C4-2B (cell line): ENCODE measurements at regions not wholly inside any gene's neighbourhood (a gene's known extent, or its start where the extent isn't known, plus 50 kb on each side); places are given as distances from the start of the nearest gene placed in this dataset.

Experiments used
- ZFX ChIP-seq: fragments of 450-650 bp; IDR thresholded peaks from 2 replicates; pipeline ENCODE4 v1.6.1; 2017
- TF ChIP-seq, protein P1 (sequence below): fragments of 450-650 bp; conservative IDR thresholded peaks from 2 replicates; pipeline ENCODE4 v1.5.1; 2017; ENCODE audit warnings: mild to moderate bottlenecking

DNA sequence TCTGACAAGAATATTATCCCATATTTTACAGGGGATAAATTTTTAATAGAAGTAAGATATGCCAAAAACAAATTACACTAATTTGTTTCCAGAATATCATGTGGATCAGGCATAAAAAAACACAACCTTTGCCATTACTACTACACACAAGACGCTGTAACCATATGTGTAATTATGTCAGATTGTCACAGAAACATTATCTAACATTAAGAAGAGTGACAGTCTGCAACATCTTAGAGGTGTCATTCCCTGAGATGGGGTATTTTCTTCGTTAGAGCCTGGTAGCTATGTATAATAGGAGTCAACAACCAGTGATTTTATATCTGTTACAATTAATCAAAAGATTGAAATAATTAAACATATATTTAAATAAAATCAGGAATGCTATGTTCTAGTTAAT is 518.9 kb downstream of the RERGL start:
- TF ChIP-seq, protein P1, sequence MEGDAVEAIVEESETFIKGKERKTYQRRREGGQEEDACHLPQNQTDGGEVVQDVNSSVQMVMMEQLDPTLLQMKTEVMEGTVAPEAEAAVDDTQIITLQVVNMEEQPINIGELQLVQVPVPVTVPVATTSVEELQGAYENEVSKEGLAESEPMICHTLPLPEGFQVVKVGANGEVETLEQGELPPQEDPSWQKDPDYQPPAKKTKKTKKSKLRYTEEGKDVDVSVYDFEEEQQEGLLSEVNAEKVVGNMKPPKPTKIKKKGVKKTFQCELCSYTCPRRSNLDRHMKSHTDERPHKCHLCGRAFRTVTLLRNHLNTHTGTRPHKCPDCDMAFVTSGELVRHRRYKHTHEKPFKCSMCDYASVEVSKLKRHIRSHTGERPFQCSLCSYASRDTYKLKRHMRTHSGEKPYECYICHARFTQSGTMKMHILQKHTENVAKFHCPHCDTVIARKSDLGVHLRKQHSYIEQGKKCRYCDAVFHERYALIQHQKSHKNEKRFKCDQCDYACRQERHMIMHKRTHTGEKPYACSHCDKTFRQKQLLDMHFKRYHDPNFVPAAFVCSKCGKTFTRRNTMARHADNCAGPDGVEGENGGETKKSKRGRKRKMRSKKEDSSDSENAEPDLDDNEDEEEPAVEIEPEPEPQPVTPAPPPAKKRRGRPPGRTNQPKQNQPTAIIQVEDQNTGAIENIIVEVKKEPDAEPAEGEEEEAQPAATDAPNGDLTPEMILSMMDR: no peak
- TF ChIP-seq ZFX: no peak
